ENCODE measurements at regions not wholly inside any gene's neighbourhood (a gene's known extent, or its start where the extent isn't known, plus 50 kb on each side); places are given as distances from the start of the nearest gene placed in this dataset.

GRCh38 chr20:22339091-22339881 lies 245.1 kb downstream of the FOXA2 start (continued):
- no peak for TF ChIP-seq YY1 (IDR thresholded peaks at IDR 0.05; ENCODE audit: borderline replicate concordance in 1 of 3, control insufficient read depth in 1 of 3, extremely low read depth in 1 of 3, insufficient read depth in 3 of 3, insufficient read length in 1 of 3, insufficient replicate concordance in 2 of 3, low read depth in 1 of 3, low read length in 2 of 3)
- no peak for TF ChIP-seq SFPQ (IDR thresholded peaks at IDR 0.05; ENCODE audit: low read depth, low read length)
- no peak for TF ChIP-seq PHF21A (IDR thresholded peaks at IDR 0.05; ENCODE audit: borderline replicate concordance, low read depth)
- TF ChIP-seq SMC3 (conservative IDR thresholded peaks at IDR 0.05; ENCODE audit: insufficient read depth, low read depth, low read length) = peak; percentile 91
- TF ChIP-seq NBN (IDR thresholded peaks at IDR 0.05; ENCODE audit: low read depth) = no peak
- TF ChIP-seq RAD21 (CRISPR knock-in tag; conservative IDR thresholded peaks at IDR 0.05 in 1 of 2, IDR thresholded peaks at IDR 0.05 in 1 of 2) = peak; percentile 93 to 96
- peak; percentile 81 for TF ChIP-seq CC2D1A (IDR thresholded peaks at IDR 0.05)
- no peak for TF ChIP-seq PTRF (tag; IDR thresholded peaks at IDR 0.05)

Measured in K562 (cell line).